ENCODE measurements at regions not wholly inside any gene's neighbourhood (a gene's known extent, or its start where the extent isn't known, plus 50 kb on each side); places are given as distances from the start of the nearest gene placed in this dataset.
"Not testable (repeated sequence)": the region's sequence is repeated elsewhere in the genome, so short reads cannot be mapped to it uniquely, and the experiment has no call there.

- H3K27ac ChIP-seq, result no peak overlapping the region
- TF ChIP-seq CTCF (IDR thresholded peaks at IDR 0.05), result no peak
- TF ChIP-seq ZFX (IDR thresholded peaks at IDR 0.05; ENCODE audit: borderline replicate concordance), result no peak
These were observed 89.7 kb downstream of the SMPDL3A start for GRCh38 chr6:122878796-122879195.

GRCh38 chr6:122886481-122886880 lies 97.4 kb downstream of the SMPDL3A start:
- no peak overlapping the region for H3K27ac ChIP-seq
- TF ChIP-seq ZFX (IDR thresholded peaks at IDR 0.05; ENCODE audit: borderline replicate concordance) (no peak), CTCF (IDR thresholded peaks at IDR 0.05) (no peak)

GRCh38 chr6:122887941-122888340 lies 98.9 kb downstream of the SMPDL3A start:
- TF ChIP-seq CTCF (IDR thresholded peaks at IDR 0.05) (no peak), ZFX (IDR thresholded peaks at IDR 0.05; ENCODE audit: borderline replicate concordance) (no peak)
- H3K27ac ChIP-seq, result no peak overlapping the region

- H3K27ac ChIP-seq, result not testable (repeated sequence)
These were observed 99.6 kb downstream of the SMPDL3A start for GRCh38 chr6:122888680-122889079.

GRCh38 chr6:122890250-122890649 lies 101.2 kb downstream of the SMPDL3A start:
- no peak for TF ChIP-seq CTCF (IDR thresholded peaks at IDR 0.05)
- no peak overlapping the region for H3K27ac ChIP-seq

- TF ChIP-seq ZFX (IDR thresholded peaks at IDR 0.05; ENCODE audit: borderline replicate concordance), result no peak
- no peak for TF ChIP-seq CTCF (IDR thresholded peaks at IDR 0.05)
These were observed 101.2 kb upstream of the CLVS2 start for GRCh38 chr6:122894791-122895190.

GRCh38 chr6:122902326-122902725 lies 93.7 kb upstream of the CLVS2 start:
- no peak overlapping the region for H3K27ac ChIP-seq
- TF ChIP-seq CTCF (IDR thresholded peaks at IDR 0.05) (no peak), ZFX (IDR thresholded peaks at IDR 0.05; ENCODE audit: borderline replicate concordance) (no peak)

More at GRCh38 chr6:122894791-122895190, 101.2 kb upstream of the CLVS2 start:
- H3K27ac ChIP-seq, result no peak overlapping the region

- no peak overlapping the region for H3K27ac ChIP-seq
- TF ChIP-seq CTCF (IDR thresholded peaks at IDR 0.05), result no peak
- TF ChIP-seq ZFX (IDR thresholded peaks at IDR 0.05; ENCODE audit: borderline replicate concordance), result no peak
These were observed 92.6 kb upstream of the CLVS2 start for GRCh38 chr6:122903266-122903915.

Measured in 22Rv1 (cell line).